HepG2 (cell line): ENCODE measurements at regions not wholly inside any gene's neighbourhood (a gene's known extent, or its start where the extent isn't known, plus 50 kb on each side); places are given as distances from the start of the nearest gene placed in this dataset.

Source experiments
- AGO2 ChIP-seq: fragments of 200-400 bp; formaldehyde crosslinking; optimal IDR thresholded peaks from 2 replicates; pipeline ENCODE3; 2017; ENCODE audit warnings: mild to moderate bottlenecking, low read depth, low read length, moderate library complexity
- CHD4 ChIP-seq: fragments of 200-600 bp; sonication (generic); IDR thresholded peaks from 2 replicates; pipeline ENCODE4 v1.7.0; 2017; ENCODE audit warnings: mild to moderate bottlenecking, low read length, borderline replicate concordance
- ELF1 ChIP-seq: sonication (generic); formaldehyde crosslinking; IDR thresholded peaks from 2 replicates; pipeline ENCODE4 v1.4.0; 2020; ENCODE audit warnings: missing genetic modification reagents
- HNF4G ChIP-seq, 2 experiments: sonication (generic) in 1 of 2; formaldehyde crosslinking in 1 of 2; IDR thresholded peaks; 2 replicates each; pipeline versions ENCODE4 v1.4.0 to v1.6.1; 2011 to 2020; ENCODE audit warnings: borderline replicate concordance in 2 of 2, low read depth in 2 of 2, mild to moderate bottlenecking in 2 of 2, low read length in 1 of 2, missing genetic modification reagents in 1 of 2, moderate library complexity in 1 of 2
- MED8 ChIP-seq: sonication (generic); formaldehyde crosslinking; IDR thresholded peaks from 2 replicates; pipeline ENCODE4 v1.8.1; 2023; ENCODE audit warnings: mild to moderate bottlenecking, missing genetic modification reagents; ENCODE audit not compliant: insufficient replicate concordance
- MEF2D ChIP-seq: sonication (generic); formaldehyde crosslinking; IDR thresholded peaks from 2 replicates; pipeline ENCODE4 v1.5.1; 2020; ENCODE audit warnings: mild to moderate bottlenecking, missing genetic modification reagents
- NAIF1 ChIP-seq: sonication (generic); formaldehyde crosslinking; IDR thresholded peaks from 2 replicates; pipeline ENCODE4 v1.5.0; 2020; ENCODE audit warnings: mild to moderate bottlenecking, missing genetic modification reagents, borderline replicate concordance
- NCOA2 ChIP-seq: sonication (generic); formaldehyde crosslinking; IDR thresholded peaks from 2 replicates; pipeline ENCODE4 v1.8.0; 2022; ENCODE audit warnings: inconsistent platforms
- RAD51 ChIP-seq: fragments of 450-650 bp; IDR thresholded peaks from 2 replicates; pipeline ENCODE4 v1.6.1; 2016; ENCODE audit warnings: borderline replicate concordance
- REL ChIP-seq: sonication (generic); formaldehyde crosslinking; conservative IDR thresholded peaks from 2 replicates; pipeline ENCODE4 v1.8.0; 2022; ENCODE audit warnings: mild to moderate bottlenecking, missing genetic modification reagents, moderate library complexity
- SIX4 ChIP-seq: sonication (generic); formaldehyde crosslinking; IDR thresholded peaks from 2 replicates; pipeline ENCODE4 v1.4.0; 2020; ENCODE audit warnings: missing genetic modification reagents
- SMC3 ChIP-seq: IDR thresholded peaks from 2 replicates; pipeline ENCODE4 v1.6.1; 2011; ENCODE audit warnings: low read length, improper control_type of control experiment
- TAF15 ChIP-seq: fragments of 200-400 bp; formaldehyde crosslinking; IDR thresholded peaks from one replicate; pipeline ENCODE4 v1.6.1; 2018; ENCODE audit warnings: mild to moderate bottlenecking, low read depth, low read length; ENCODE audit not compliant: poor library complexity, severe bottlenecking
- XBP1 ChIP-seq: sonication (generic); formaldehyde crosslinking; IDR thresholded peaks from 2 replicates; pipeline ENCODE4 v1.5.0; 2020; ENCODE audit warnings: missing genetic modification reagents
- ZMAT3 ChIP-seq: sonication (generic); formaldehyde crosslinking; conservative IDR thresholded peaks from 2 replicates; pipeline ENCODE4 v1.7.0; 2021; ENCODE audit warnings: missing genetic modification reagents
- ZNF382 ChIP-seq: sonication (generic); formaldehyde crosslinking; IDR thresholded peaks from 2 replicates; pipeline ENCODE4 v1.5.0; 2020; ENCODE audit warnings: missing genetic modification reagents, mild to moderate bottlenecking, borderline replicate concordance
- ZNF383 ChIP-seq: sonication (generic); formaldehyde crosslinking; IDR thresholded peaks from 2 replicates; pipeline ENCODE4 v1.4.0; 2020; ENCODE audit warnings: missing genetic modification reagents, mild to moderate bottlenecking, borderline replicate concordance
- ZNF432 ChIP-seq: sonication (generic); formaldehyde crosslinking; IDR thresholded peaks from 2 replicates; pipeline ENCODE4 v1.5.0; 2020; ENCODE audit warnings: missing genetic modification reagents, mild to moderate bottlenecking, borderline replicate concordance
- ZNF768 ChIP-seq: sonication (generic); formaldehyde crosslinking; IDR thresholded peaks from 2 replicates; pipeline ENCODE4 v1.4.0; 2020; ENCODE audit warnings: missing genetic modification reagents
- ZNF816 ChIP-seq: sonication (generic); formaldehyde crosslinking; IDR thresholded peaks from 2 replicates; pipeline ENCODE4 v1.8.0; 2022; ENCODE audit warnings: missing genetic modification reagents, mild to moderate bottlenecking, borderline replicate concordance
- ZSCAN30 ChIP-seq: sonication (generic); formaldehyde crosslinking; IDR thresholded peaks from 2 replicates; pipeline ENCODE4 v1.5.0; 2020; ENCODE audit warnings: mild to moderate bottlenecking, missing genetic modification reagents
- TF ChIP-seq, protein P1 (sequence below): sonication (generic); formaldehyde crosslinking; IDR thresholded peaks from 2 replicates; pipeline ENCODE4 v1.4.0; 2020; ENCODE audit warnings: missing genetic modification reagents
- TF ChIP-seq, protein P2 (sequence below): sonication (generic); formaldehyde crosslinking; IDR thresholded peaks from 2 replicates; pipeline ENCODE4 v1.4.0; 2020; ENCODE audit warnings: mild to moderate bottlenecking, missing genetic modification reagents
- TF ChIP-seq, protein P3 (sequence below): sonication (generic); formaldehyde crosslinking; IDR thresholded peaks from 2 replicates; pipeline ENCODE4 v1.5.0; 2020; ENCODE audit warnings: mild to moderate bottlenecking, missing genetic modification reagents, borderline replicate concordance

DNA sequence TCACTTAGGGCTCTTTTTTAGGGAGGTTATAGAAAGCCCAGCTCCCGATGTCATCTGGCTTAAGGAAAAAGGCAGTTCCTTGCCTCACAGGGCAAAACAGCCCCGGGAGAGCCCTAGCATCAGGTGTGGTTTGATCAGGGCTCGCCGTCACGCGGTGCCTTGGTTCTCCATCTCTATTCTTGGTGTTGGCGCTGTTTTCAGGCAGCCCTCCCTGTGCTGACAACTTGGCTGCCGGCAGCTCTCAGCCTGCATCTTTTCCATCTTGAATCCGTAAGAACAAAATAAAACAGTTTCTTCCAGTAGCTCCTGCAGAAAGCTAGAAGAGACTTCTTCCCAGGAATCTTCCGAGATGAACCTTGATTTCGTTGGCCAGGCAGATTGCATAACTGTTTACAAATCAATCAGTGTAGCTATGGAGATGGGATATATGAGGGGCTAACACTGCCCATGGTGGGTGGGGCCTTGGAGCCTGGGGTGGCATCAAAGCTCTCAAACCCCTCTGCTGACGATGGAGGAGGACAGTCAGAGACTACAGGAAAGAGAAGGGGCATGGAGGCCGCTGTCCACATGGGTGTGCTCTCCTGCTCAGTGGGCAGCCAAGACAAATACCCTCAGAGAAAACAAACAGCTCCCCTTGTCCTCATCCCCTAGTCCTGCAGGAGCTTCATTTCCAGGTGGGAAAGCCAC, 370.7 kb upstream of the C1orf174 start (continued):
- TF ChIP-seq, protein P1, sequence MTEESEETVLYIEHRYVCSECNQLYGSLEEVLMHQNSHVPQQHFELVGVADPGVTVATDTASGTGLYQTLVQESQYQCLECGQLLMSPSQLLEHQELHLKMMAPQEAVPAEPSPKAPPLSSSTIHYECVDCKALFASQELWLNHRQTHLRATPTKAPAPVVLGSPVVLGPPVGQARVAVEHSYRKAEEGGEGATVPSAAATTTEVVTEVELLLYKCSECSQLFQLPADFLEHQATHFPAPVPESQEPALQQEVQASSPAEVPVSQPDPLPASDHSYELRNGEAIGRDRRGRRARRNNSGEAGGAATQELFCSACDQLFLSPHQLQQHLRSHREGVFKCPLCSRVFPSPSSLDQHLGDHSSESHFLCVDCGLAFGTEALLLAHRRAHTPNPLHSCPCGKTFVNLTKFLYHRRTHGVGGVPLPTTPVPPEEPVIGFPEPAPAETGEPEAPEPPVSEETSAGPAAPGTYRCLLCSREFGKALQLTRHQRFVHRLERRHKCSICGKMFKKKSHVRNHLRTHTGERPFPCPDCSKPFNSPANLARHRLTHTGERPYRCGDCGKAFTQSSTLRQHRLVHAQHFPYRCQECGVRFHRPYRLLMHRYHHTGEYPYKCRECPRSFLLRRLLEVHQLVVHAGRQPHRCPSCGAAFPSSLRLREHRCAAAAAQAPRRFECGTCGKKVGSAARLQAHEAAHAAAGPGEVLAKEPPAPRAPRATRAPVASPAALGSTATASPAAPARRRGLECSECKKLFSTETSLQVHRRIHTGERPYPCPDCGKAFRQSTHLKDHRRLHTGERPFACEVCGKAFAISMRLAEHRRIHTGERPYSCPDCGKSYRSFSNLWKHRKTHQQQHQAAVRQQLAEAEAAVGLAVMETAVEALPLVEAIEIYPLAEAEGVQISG (CRISPR knock-in tag) = no peak
- TF ChIP-seq ZSCAN30 = no peak
- no peak for TF ChIP-seq TAF15
- no peak for TF ChIP-seq SIX4 (CRISPR knock-in tag)
- no peak for TF ChIP-seq MEF2D (CRISPR knock-in tag)
- TF ChIP-seq, protein P2, sequence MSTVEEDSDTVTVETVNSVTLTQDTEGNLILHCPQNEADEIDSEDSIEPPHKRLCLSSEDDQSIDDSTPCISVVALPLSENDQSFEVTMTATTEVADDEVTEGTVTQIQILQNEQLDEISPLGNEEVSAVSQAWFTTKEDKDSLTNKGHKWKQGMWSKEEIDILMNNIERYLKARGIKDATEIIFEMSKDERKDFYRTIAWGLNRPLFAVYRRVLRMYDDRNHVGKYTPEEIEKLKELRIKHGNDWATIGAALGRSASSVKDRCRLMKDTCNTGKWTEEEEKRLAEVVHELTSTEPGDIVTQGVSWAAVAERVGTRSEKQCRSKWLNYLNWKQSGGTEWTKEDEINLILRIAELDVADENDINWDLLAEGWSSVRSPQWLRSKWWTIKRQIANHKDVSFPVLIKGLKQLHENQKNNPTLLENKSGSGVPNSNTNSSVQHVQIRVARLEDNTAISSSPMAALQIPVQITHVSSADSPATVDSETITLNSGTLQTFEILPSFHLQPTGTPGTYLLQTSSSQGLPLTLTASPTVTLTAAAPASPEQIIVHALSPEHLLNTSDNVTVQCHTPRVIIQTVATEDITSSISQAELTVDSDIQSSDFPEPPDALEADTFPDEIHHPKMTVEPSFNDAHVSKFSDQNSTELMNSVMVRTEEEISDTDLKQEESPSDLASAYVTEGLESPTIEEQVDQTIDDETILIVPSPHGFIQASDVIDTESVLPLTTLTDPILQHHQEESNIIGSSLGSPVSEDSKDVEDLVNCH (CRISPR knock-in tag) = no peak
- TF ChIP-seq NAIF1 (CRISPR knock-in tag) = no peak
- TF ChIP-seq CHD4 = no peak
- no peak for TF ChIP-seq ZNF768 (CRISPR knock-in tag)
- no peak for TF ChIP-seq XBP1
- TF ChIP-seq SMC3 = no peak
- TF ChIP-seq ELF1 (CRISPR knock-in tag) = no peak
- 0 out of 2 replicates have a peak, but pooled peaks have one; percentile 16 for TF ChIP-seq HNF4G (IDR thresholded peaks at IDR 0.05; ENCODE audit: borderline replicate concordance, low read depth, low read length)
- TF ChIP-seq HNF4G (CRISPR knock-in tag; IDR thresholded peaks at IDR 0.05; ENCODE audit: borderline replicate concordance, low read depth) = no peak
- TF ChIP-seq REL (CRISPR knock-in tag) = no peak
- no peak for TF ChIP-seq ZNF816
- TF ChIP-seq ZNF383 (CRISPR knock-in tag) = no peak
- no peak for TF ChIP-seq RAD51
- 0 out of 2 replicates have a peak, but pooled peaks have one; percentile 37 for TF ChIP-seq NCOA2
- no peak for TF ChIP-seq MED8
- no peak for TF ChIP-seq ZMAT3 (CRISPR knock-in tag)
- TF ChIP-seq, protein P3, sequence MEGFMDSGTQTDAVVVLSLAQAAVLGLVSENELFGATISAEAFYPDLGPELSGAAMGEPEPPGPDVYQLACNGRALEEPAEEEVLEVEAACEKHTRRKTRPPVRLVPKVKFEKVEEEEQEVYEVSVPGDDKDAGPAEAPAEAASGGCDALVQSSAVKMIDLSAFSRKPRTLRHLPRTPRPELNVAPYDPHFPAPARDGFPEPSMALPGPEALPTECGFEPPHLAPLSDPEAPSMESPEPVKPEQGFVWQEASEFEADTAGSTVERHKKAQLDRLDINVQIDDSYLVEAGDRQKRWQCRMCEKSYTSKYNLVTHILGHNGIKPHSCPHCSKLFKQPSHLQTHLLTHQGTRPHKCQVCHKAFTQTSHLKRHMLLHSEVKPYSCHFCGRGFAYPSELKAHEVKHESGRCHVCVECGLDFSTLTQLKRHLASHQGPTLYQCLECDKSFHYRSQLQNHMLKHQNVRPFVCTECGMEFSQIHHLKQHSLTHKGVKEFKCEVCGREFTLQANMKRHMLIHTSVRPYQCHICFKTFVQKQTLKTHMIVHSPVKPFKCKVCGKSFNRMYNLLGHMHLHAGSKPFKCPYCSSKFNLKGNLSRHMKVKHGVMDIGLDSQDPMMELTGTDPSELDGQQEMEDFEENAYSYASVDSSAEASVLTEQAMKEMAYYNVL (CRISPR knock-in tag) = no peak
- TF ChIP-seq AGO2 = peak; percentile 6
- TF ChIP-seq ZNF432 = no peak
- TF ChIP-seq ZNF382 (CRISPR knock-in tag) = no peak
